Caco-2 (cell line): ENCODE measurements at regions not wholly inside any gene's neighbourhood (a gene's known extent, or its start where the extent isn't known, plus 50 kb on each side); places are given as distances from the start of the nearest gene placed in this dataset.

ENCODE experiments used
- BruUV-seq: library from RNA; stranded (reverse); fragments of 400-500 nt; replicated peaks from 2 replicates; lab custom pipeline; 2021; lab: Mats Ljungman, UMichigan
- CTCF ChIA-PET: fragments of 300-600 bp; sonication (Branson Sonifier 250); formaldehyde crosslinking; loops from one replicate; lab custom pipeline; 2022; ENCODE audit warnings: antibody characterized with exemption; lab: Charles Lee
- POLR2A ChIA-PET: fragments of 300-600 bp; sonication (Branson Sonifier 250); formaldehyde crosslinking; loops from one replicate; lab custom pipeline; 2022; ENCODE audit warnings: antibody characterized with exemption; lab: Charles Lee
- DNase-seq, 2 experiments: peaks; one replicate each; pipeline versions ENCODE4 v3.0.0 to v3.0.0-alpha.2; 2020 to 2022
- H3K27me3 ChIP-seq: replicated peaks from 2 replicates; pipeline ENCODE4 v1.6.0; 2011; ENCODE audit warnings: low read length; ENCODE audit not compliant: control insufficient read depth, insufficient read depth
- H3K36me3 ChIP-seq: 2 replicates; pipeline ENCODE4 v1.5.1; 2011; ENCODE audit warnings: low read length; ENCODE audit not compliant: control insufficient read depth, insufficient read depth
- H3K4me1 ChIP-seq: fragments of 250-450 bp; sonication (Bioruptor Pico); 2 replicates; pipeline ENCODE4 v1.5.1; 2020; ENCODE audit warnings: mild to moderate bottlenecking
- H3K4me3 ChIP-seq: 2 replicates; pipeline ENCODE4 v1.5.1; 2011; ENCODE audit warnings: low read depth, mild to moderate bottlenecking, control low read depth, low read length
- H3K9me3 ChIP-seq: fragments of 250-450 bp; sonication (Bioruptor Pico); 2 replicates; pipeline ENCODE4 v1.5.1; 2020; ENCODE audit warnings: mild to moderate bottlenecking, moderate library complexity
- H3K27ac Mint-ChIP-seq: one replicate; pipeline ENCODE4 v1.8.0; 2022; ENCODE audit warnings: mixed read lengths; ENCODE audit not compliant: unreplicated experiment
- H3K27me3 Mint-ChIP-seq: one replicate; pipeline ENCODE4 v1.8.0; 2022; ENCODE audit warnings: mixed read lengths; ENCODE audit not compliant: insufficient read depth, unreplicated experiment
- H3K36me3 Mint-ChIP-seq: one replicate; pipeline ENCODE4 v1.8.0; 2022; ENCODE audit warnings: mild to moderate bottlenecking, mixed read lengths; ENCODE audit not compliant: insufficient read depth, unreplicated experiment
- H3K4me1 Mint-ChIP-seq: one replicate; pipeline ENCODE4 v1.8.0; 2022; ENCODE audit warnings: low read depth, mixed read lengths; ENCODE audit not compliant: unreplicated experiment
- H3K4me3 Mint-ChIP-seq: one replicate; pipeline ENCODE4 v1.8.0; 2022; ENCODE audit warnings: mild to moderate bottlenecking, moderate library complexity, mixed read lengths; ENCODE audit not compliant: unreplicated experiment
- H3K9me3 Mint-ChIP-seq: one replicate; pipeline ENCODE4 v1.8.0; 2022; ENCODE audit warnings: mixed read lengths; ENCODE audit not compliant: unreplicated experiment
- intact Hi-C: fragments of 100-400 bp; cut with micrococcal nuclease; formaldehyde crosslinking; loops from one replicate; pipeline ENCODE4 v1.10.0; 2022; ENCODE audit not compliant: unreplicated experiment
- TF ChIP-seq, protein P1 (sequence below), 2 experiments: fragments of 200-600 bp in 1 of 2; IDR thresholded peaks; 1 replicate in 1 of 2; 2 replicates in 1 of 2; pipeline versions ENCODE4 v1.5.1 to v1.8.0; 2011 to 2022; ENCODE audit warnings: antibody characterized with exemption in 1 of 2, control low read depth in 1 of 2, inconsistent platforms in 1 of 2, low read depth in 1 of 2, low read length in 1 of 2, mild to moderate bottlenecking in 1 of 2, moderate library complexity in 1 of 2; ENCODE audit not compliant: insufficient read depth in 1 of 2, severe bottlenecking in 1 of 2, unreplicated experiment in 1 of 2

DNA sequence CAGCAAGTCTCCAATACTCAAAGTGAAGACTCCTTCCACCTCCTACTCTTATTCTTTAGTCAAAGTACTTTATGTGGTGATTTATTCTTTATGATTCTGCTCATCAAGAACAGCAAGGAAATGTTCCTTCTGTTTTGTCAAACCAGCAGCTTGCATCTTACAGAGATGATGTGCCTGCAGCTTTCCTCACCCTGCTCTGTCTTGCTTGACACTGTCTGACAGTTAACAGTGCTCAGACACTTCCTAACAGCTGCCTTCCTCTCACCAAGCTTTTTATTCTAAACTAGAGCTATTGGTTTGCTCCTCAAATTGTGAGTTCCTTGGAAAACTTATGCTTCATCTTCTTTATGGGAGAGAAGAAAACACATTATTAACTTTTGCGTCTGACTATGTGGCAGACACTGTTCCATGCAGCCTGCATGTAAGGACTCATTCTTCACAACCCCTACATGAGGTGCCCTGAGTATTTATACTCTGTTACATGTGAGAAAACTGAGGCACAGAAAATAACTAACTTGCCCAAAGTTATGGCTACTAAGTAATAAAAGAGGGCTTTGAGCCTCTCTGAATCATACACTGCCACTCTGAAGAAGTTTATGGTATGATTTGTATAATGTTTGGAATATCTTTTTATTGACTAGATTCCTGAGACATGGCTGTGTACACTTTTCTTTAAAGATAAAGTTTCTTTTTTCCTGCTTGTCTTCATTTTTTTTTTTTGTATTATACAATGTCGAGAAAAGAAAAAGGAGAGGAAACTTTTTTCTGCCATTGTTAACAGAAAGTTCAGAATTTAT, 723.3 kb upstream of the DDX18 start:
- Mint-ChIP-seq H3K4me1 (no peaks in the 10 kb centered on the region), H3K27me3 (no peaks in the 10 kb centered on the region), H3K36me3 (no peaks in the 10 kb centered on the region), H3K27ac (no peak overlapping the region), H3K9me3 (no peaks in the 10 kb centered on the region), H3K4me3 (no peak overlapping the region)
- Histone ChIP-seq H3K27me3 (no peaks in the 10 kb centered on the region), H3K4me1 (no peaks in the 10 kb centered on the region), H3K9me3 (no peaks in the 10 kb centered on the region), H3K36me3 (no peaks in the 10 kb centered on the region), H3K4me3 (no peak overlapping the region)
- TF ChIP-seq, protein P1, sequence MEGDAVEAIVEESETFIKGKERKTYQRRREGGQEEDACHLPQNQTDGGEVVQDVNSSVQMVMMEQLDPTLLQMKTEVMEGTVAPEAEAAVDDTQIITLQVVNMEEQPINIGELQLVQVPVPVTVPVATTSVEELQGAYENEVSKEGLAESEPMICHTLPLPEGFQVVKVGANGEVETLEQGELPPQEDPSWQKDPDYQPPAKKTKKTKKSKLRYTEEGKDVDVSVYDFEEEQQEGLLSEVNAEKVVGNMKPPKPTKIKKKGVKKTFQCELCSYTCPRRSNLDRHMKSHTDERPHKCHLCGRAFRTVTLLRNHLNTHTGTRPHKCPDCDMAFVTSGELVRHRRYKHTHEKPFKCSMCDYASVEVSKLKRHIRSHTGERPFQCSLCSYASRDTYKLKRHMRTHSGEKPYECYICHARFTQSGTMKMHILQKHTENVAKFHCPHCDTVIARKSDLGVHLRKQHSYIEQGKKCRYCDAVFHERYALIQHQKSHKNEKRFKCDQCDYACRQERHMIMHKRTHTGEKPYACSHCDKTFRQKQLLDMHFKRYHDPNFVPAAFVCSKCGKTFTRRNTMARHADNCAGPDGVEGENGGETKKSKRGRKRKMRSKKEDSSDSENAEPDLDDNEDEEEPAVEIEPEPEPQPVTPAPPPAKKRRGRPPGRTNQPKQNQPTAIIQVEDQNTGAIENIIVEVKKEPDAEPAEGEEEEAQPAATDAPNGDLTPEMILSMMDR (IDR thresholded peaks at IDR 0.05; ENCODE audit: insufficient read depth in 1 of 2, low read depth in 1 of 2, low read length in 1 of 2, severe bottlenecking in 1 of 2, unreplicated experiment in 1 of 2) = no peak
- BruUV-seq = no TSS peak
- no peak for DNase-seq
- intact Hi-C loops = no loop called here
- ChIA-PET CTCF (no interaction called here), POLR2A (no interaction called here)

DNA sequence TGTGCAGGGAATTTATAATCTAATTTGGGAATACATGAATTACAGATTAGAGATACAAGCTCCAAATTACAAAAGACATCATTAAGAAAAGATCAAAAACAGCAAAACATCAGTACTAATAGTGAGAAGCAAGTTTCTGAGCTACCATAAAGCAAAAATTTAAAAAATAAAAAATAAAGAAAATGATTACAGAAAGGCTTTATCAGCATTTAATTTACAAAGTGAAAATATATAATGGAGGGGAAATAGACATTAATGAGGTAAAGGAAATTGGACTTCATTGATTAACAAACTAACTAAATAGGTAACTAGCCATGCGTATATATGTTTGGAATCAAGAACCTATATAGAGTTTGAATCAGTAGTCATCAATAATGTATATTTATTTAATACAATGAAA, 712.9 kb upstream of the DDX18 start:
- Mint-ChIP-seq H3K36me3 (no peaks in the 10 kb centered on the region), H3K9me3 (no peaks in the 10 kb centered on the region), H3K4me1 (no peaks in the 10 kb centered on the region), H3K27me3 (no peaks in the 10 kb centered on the region), H3K27ac (no peak overlapping the region), H3K4me3 (no peak overlapping the region)
- intact Hi-C loops = no loop called here
- BruUV-seq = no TSS peak
- Histone ChIP-seq H3K27me3 (no peaks in the 10 kb centered on the region), H3K4me1 (no peaks in the 10 kb centered on the region), H3K36me3 (no peaks in the 10 kb centered on the region), H3K9me3 (no peaks in the 10 kb centered on the region), H3K4me3 (no peak overlapping the region)
- TF ChIP-seq, protein P1 (IDR thresholded peaks at IDR 0.05; ENCODE audit: insufficient read depth in 1 of 2, low read depth in 1 of 2, low read length in 1 of 2, severe bottlenecking in 1 of 2, unreplicated experiment in 1 of 2) = no peak
- DNase-seq = no peak
- CTCF ChIA-PET = no interaction called here
- POLR2A ChIA-PET = no interaction called here

DNA sequence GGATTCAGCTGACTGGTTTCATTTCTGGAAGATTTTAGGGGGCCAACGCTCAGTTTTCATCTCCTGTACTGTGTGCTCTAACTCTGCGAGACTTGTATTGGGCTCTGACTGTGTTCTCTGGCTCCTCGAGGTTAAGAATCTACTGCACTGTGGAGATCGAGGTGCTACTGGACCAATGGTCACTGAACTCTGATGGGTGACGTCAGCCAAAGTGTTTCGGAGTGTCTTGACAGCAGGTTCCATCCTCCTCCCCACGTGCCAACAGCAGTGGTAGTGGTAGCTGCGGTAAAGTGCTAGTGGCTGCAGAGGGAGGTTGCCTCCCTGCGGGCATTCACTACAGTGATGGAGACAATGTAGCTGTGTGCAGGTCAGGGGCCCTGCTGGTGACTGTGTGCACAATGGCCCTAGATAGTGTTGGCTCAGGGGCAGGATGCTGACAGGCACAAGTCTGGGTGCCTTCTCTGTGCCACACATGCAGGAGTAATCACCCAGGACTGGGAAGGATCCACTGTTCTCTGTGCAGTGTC, 705.7 kb upstream of the DDX18 start:
- no peaks in the 10 kb centered on the region for H3K36me3 Mint-ChIP-seq
- TF ChIP-seq, protein P1 (IDR thresholded peaks at IDR 0.05; ENCODE audit: insufficient read depth in 1 of 2, low read depth in 1 of 2, low read length in 1 of 2, severe bottlenecking in 1 of 2, unreplicated experiment in 1 of 2) = no peak
- ChIA-PET POLR2A (no interaction called here), CTCF (no interaction called here)
- Histone ChIP-seq H3K27me3 (no peaks in the 10 kb centered on the region), H3K9me3 (no peaks in the 10 kb centered on the region), H3K36me3 (no peaks in the 10 kb centered on the region), H3K4me3 (no peak overlapping the region), H3K4me1 (no peaks in the 10 kb centered on the region)
- no peaks in the 10 kb centered on the region for H3K9me3 Mint-ChIP-seq
- no TSS peak for BruUV-seq
- H3K27me3 Mint-ChIP-seq = no peaks in the 10 kb centered on the region
- intact Hi-C loops = no loop called here
- H3K27ac Mint-ChIP-seq = no peak overlapping the region
- H3K4me3 Mint-ChIP-seq = no peak overlapping the region
- no peaks in the 10 kb centered on the region for H3K4me1 Mint-ChIP-seq
- DNase-seq = no peak
